ENCODE measurements at regions not wholly inside any gene's neighbourhood (a gene's known extent, or its start where the extent isn't known, plus 50 kb on each side); places are given as distances from the start of the nearest gene placed in this dataset.
A peak's percentile ranks its signal among the peaks of the same experiment; 100 is the strongest.

DNA sequence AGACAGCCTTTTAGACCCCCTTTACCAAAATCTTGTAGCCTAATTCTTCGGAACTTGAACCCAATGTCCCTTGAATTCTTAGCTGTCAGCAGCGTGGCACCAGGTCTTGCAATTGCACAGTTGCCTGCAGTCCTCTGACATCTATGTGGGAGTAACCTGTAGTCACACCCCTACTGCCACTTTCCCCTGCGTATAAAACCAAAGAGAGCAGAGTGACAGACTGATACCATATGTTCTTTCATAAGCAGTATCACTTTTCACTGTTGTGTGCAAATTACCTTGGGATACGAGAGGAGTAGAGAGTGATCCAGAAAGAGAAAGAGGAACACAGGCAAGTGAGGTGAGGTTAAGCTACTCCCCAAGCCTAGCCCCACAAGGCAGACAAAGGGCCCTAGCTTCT, 364.3 kb upstream of the ADAMTSL1 start:
- no peak overlapping the region for H3K4me3 ChIP-seq (ENCODE audit: low read length in 2 of 2)
- ATAC-seq (ENCODE audit: low FRiP score): no peak
- H3K4me1 ChIP-seq (ENCODE audit: control insufficient read depth in 1 of 2, insufficient read depth in 2 of 2, low read length in 2 of 2): peaks cover 0 to 4% of the 10 kb centered on the region in 2 donors
- no peaks in the 10 kb centered on the region for H3K36me3 ChIP-seq (ENCODE audit: control insufficient read depth in 1 of 2, insufficient read depth in 2 of 2, low read length in 1 of 2)
- no peak overlapping the region for H3K27ac ChIP-seq (ENCODE audit: low read depth in 1 of 2, low read length in 2 of 2)
- no peaks in the 10 kb centered on the region for H3K27me3 ChIP-seq (ENCODE audit: control insufficient read depth in 1 of 2, insufficient read depth in 2 of 2, low read length in 1 of 2)
- H3K9me3 ChIP-seq (ENCODE audit: control insufficient read depth, low read length): no peaks in the 10 kb centered on the region
- WGBS, 2 donors: 96 to 97% methylated on average over 4 of the region's 4 CpGs
- DNase-seq: no peak
- intact Hi-C loops (cut with DNase I): no loop called here

DNA sequence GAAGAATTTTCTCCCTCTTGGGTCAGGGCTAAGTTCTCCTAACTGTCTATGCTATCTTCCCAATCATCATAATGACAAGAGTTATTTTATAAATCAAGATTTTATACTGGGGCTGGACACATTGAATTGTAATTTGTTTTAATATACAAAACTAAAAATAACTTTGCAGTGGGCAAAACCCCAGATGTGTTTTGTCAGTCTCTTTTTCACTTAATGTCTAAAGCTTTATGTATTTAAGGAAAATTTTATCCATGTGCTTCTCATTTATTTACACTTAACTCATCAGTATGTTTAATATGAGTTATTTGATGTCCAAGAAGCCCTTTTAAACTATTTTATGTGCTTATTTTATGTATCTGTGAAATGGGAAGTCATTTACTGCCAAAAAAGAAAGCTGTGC, 362.8 kb upstream of the ADAMTSL1 start:
- Histone ChIP-seq H3K9me3 (ENCODE audit: control insufficient read depth, low read length) (no peaks in the 10 kb centered on the region), H3K4me3 (ENCODE audit: low read length in 2 of 2) (no peak overlapping the region), H3K27me3 (ENCODE audit: control insufficient read depth in 1 of 2, insufficient read depth in 2 of 2, low read length in 1 of 2) (no peaks in the 10 kb centered on the region), H3K36me3 (ENCODE audit: control insufficient read depth in 1 of 2, insufficient read depth in 2 of 2, low read length in 1 of 2) (no peaks in the 10 kb centered on the region), H3K27ac (ENCODE audit: low read depth in 1 of 2, low read length in 2 of 2) (no peak overlapping the region), H3K4me1 (ENCODE audit: control insufficient read depth in 1 of 2, insufficient read depth in 2 of 2, low read length in 2 of 2) (peaks cover 3 to 6% of the 10 kb centered on the region in 2 donors)
- no peak for DNase-seq
- intact Hi-C loops (cut with DNase I): no loop called here
- no peak for ATAC-seq (ENCODE audit: low FRiP score)

DNA sequence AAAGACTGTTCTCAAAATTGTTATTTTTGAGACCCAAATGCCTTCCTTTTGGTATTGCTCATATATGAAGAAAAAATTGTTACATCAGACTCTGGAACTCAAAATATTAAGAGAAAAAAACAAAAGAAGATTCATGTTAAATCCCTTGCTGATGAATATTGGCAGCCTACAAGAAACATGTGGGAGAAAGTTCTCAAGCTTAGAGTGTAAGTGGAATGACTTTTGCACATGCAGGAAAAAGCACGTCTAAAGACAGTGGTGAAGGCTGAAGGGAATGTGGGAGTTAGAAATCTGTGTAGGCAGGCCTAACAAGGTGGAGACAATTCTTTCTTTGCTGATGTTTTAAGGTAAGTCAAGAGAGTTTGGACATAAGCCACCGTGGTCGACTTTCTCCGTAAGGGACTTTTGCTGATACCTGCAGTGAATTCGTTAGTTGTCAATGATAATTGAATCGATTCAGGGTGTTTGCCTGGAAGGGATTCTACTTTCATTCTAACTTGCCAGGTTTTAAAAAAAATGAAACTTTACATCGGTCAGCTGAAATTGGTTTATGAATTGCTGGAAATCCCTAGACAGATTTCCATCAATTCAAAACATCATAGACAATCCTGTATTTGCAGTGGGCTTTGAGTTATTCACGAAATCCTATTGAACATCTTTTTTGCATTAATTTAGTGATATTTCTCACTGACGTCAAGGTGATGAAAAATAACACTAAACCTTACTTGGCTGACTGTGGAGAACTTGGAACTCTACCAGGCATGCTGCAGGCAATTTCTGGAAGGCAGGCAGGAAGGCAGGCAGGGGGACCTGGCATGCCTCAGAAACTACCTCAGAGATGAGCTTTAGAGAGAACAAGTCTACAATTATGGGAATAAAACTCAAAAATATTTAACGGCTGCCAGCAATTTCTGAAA, 359.1 kb upstream of the ADAMTSL1 start:
- Histone ChIP-seq H3K36me3 (ENCODE audit: control insufficient read depth in 1 of 2, insufficient read depth in 2 of 2, low read length in 1 of 2) (no peaks in the 10 kb centered on the region), H3K27ac (ENCODE audit: low read depth in 1 of 2, low read length in 2 of 2) (no peak overlapping the region), H3K4me1 (ENCODE audit: control insufficient read depth in 1 of 2, insufficient read depth in 2 of 2, low read length in 2 of 2) (peaks cover 5% of the 10 kb centered on the region in 2 donors), H3K27me3 (ENCODE audit: control insufficient read depth in 1 of 2, insufficient read depth in 2 of 2, low read length in 1 of 2) (no peaks in the 10 kb centered on the region), H3K9me3 (ENCODE audit: control insufficient read depth, low read length) (no peaks in the 10 kb centered on the region), H3K4me3 (ENCODE audit: low read length in 2 of 2) (no peak overlapping the region)
- DNase-seq (no peak), ATAC-seq (ENCODE audit: low FRiP score) (no peak)
- 48 to 49% methylated on average over 10 of the region's 10 CpGs for WGBS, 2 donors
- intact Hi-C loops (cut with DNase I): no loop called here

DNA sequence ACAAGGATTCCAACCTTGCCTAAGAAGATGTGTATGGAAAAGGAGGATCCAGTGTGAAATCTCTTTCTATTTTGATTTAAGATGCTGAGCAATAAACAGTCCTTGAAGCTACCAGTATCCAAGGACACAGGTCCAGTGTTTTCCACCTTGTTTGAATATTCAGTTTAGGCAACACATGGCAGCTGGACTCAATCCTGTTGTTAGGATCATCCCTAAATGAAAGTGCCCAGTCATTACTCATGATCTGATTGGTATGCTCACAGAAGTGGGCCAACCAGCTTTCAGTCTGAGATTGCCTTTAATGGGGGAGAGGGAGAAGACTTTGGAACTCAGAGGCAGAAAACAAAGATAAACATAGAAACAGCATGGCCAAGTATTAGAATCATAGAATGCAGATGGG, 355.7 kb upstream of the ADAMTSL1 start:
- no peaks in the 10 kb centered on the region for H3K9me3 ChIP-seq (ENCODE audit: control insufficient read depth, low read length)
- H3K27ac ChIP-seq (ENCODE audit: low read depth in 1 of 2, low read length in 2 of 2): no peak overlapping the region
- intact Hi-C loops (cut with DNase I): no loop called here
- no peak for ATAC-seq (ENCODE audit: low FRiP score)
- H3K36me3 ChIP-seq (ENCODE audit: control insufficient read depth in 1 of 2, insufficient read depth in 2 of 2, low read length in 1 of 2): no peaks in the 10 kb centered on the region
- no peak for DNase-seq
- peaks cover 4 to 5% of the 10 kb centered on the region in 2 donors for H3K4me1 ChIP-seq (ENCODE audit: control insufficient read depth in 1 of 2, insufficient read depth in 2 of 2, low read length in 2 of 2)
- H3K4me3 ChIP-seq (ENCODE audit: low read length in 2 of 2): no peak overlapping the region
- no peaks in the 10 kb centered on the region for H3K27me3 ChIP-seq (ENCODE audit: control insufficient read depth in 1 of 2, insufficient read depth in 2 of 2, low read length in 1 of 2)

DNA sequence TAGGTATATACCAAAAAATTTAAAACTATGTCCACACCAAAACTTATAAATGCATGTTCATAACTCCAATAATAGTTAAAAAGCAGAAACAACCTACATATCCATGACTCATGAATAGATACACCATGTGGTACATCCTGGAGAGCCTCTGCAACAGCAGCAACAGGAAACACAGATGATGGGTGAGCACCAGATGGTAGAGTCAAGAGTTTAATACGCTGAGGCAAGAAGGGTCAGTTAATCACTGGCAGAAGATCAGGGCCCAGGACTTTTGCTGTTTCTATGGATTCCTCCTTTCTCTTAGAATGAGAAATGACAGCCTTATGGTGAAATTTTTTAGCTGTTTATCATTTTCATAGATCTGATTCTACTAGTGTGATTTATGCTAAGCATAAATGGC, 351.8 kb upstream of the ADAMTSL1 start:
- Histone ChIP-seq H3K4me1 (ENCODE audit: control insufficient read depth in 1 of 2, insufficient read depth in 2 of 2, low read length in 2 of 2) (peaks cover 0 to 3% of the 10 kb centered on the region in 2 donors), H3K27me3 (ENCODE audit: control insufficient read depth in 1 of 2, insufficient read depth in 2 of 2, low read length in 1 of 2) (no peaks in the 10 kb centered on the region), H3K27ac (ENCODE audit: low read depth in 1 of 2, low read length in 2 of 2) (no peak overlapping the region), H3K9me3 (ENCODE audit: control insufficient read depth, low read length) (no peaks in the 10 kb centered on the region), H3K36me3 (ENCODE audit: control insufficient read depth in 1 of 2, insufficient read depth in 2 of 2, low read length in 1 of 2) (no peaks in the 10 kb centered on the region), H3K4me3 (ENCODE audit: low read length in 2 of 2) (no peak overlapping the region)
- ATAC-seq (ENCODE audit: low FRiP score): no peak
- DNase-seq: no peak
- intact Hi-C loops (cut with DNase I): no loop called here
- 50 to 79% methylated on average over 1 of the region's 1 CpG for WGBS, 2 donors

DNA sequence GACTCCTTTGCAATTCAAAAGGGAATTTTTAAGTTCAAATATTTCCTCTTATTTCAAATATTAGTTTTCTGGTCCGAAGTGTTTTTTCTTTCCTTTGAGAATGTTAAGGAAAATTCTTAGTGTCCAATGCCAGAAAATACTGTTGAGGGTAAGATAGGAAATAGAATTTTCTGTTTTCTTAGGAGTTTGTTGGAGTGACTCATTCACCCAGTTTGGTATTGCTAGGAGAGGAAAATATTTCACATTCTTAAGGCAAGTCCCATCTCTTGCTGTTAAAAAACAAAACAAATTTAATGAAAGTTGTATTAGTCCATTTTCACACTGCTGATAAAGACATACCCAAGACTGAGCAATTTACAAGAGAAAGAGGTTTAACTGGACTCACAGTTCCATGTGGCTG, 349.2 kb upstream of the ADAMTSL1 start:
- ATAC-seq (ENCODE audit: low FRiP score): peak; percentile 26

DNA sequence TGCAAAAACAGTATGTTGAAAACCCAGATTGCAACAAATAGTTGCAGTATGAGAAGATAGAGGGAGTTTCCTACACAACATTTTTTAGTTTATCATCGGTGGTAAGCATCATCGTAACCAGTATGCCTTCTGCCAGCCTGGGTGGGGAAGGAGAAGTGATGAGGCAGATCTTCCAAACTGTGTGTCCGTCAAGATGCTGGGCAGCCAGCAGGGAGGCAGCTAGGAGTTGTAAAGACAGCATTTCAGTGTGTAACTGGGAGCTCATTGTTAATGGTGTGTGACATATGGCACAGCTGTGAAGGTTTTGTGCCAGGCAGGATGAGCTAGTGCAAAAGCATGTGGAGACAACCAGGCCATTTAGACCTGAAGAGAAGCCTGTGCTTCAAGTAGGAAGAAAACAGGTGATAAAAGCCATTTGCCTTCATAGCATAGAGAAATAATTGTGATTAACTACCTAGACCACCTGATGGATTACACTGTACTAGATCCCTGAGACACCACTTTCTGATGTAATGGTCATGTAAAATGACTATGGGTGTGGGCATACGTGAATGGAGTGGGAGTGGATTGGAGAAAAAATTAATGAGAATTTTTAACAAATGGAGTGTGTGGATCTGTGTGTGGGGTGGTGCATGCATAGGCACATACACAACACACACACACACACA, 347.0 kb upstream of the ADAMTSL1 start:
- H3K4me3 ChIP-seq (ENCODE audit: low read length in 2 of 2): no peak overlapping the region
- WGBS, 2 donors: 73 to 78% methylated on average over 4 of the region's 4 CpGs
- ATAC-seq (ENCODE audit: low FRiP score) (peak; percentile 41), DNase-seq (no peak)
- H3K9me3 ChIP-seq (ENCODE audit: control insufficient read depth, low read length): no peaks in the 10 kb centered on the region
- intact Hi-C loops (cut with DNase I): no loop called here
- no peaks in the 10 kb centered on the region for H3K36me3 ChIP-seq (ENCODE audit: control insufficient read depth in 1 of 2, insufficient read depth in 2 of 2, low read length in 1 of 2)
- H3K27me3 ChIP-seq (ENCODE audit: control insufficient read depth in 1 of 2, insufficient read depth in 2 of 2, low read length in 1 of 2): no peaks in the 10 kb centered on the region
- no peak overlapping the region for H3K27ac ChIP-seq (ENCODE audit: low read depth in 1 of 2, low read length in 2 of 2)
- H3K4me1 ChIP-seq (ENCODE audit: control insufficient read depth in 1 of 2, insufficient read depth in 2 of 2, low read length in 2 of 2): peaks cover 3 to 6% of the 10 kb centered on the region in 2 donors

More for the DNA sequence above, 349.2 kb upstream of the ADAMTSL1 start:
- no peak for DNase-seq
- H3K4me3 ChIP-seq (ENCODE audit: low read length in 2 of 2): no peak overlapping the region
- H3K27ac ChIP-seq (ENCODE audit: low read depth in 1 of 2, low read length in 2 of 2): peak overlapping the region in 1 of 2 donors; percentile 44
- H3K4me1 ChIP-seq (ENCODE audit: control insufficient read depth in 1 of 2, insufficient read depth in 2 of 2, low read length in 2 of 2): peaks cover 3 to 6% of the 10 kb centered on the region in 2 donors
- intact Hi-C loops (cut with DNase I): no loop called here
- no peaks in the 10 kb centered on the region for H3K27me3 ChIP-seq (ENCODE audit: control insufficient read depth in 1 of 2, insufficient read depth in 2 of 2, low read length in 1 of 2)
- WGBS, 2 donors: 0 to 4% methylated on average over 1 of the region's 1 CpG
- H3K36me3 ChIP-seq (ENCODE audit: control insufficient read depth in 1 of 2, insufficient read depth in 2 of 2, low read length in 1 of 2): no peaks in the 10 kb centered on the region
- H3K9me3 ChIP-seq (ENCODE audit: control insufficient read depth, low read length): no peaks in the 10 kb centered on the region

DNA sequence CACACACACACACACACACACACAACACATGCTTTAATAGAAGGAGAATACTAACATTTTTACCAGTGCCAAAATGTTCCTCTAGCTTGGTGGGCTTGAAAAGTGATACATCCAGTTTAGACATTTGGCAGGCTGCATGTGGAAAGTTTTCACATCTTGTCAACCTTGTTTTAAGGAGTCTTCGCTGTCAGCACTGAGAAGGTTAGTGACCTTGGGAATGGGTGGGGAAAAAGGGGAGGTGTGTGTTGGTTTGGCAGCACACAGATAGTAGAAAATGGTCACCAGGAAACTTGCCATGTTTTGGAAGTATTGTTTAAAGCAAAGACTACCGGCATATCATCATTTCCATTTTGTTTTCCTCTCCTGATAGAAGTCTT, 346.5 kb upstream of the ADAMTSL1 start:
- intact Hi-C loops (cut with DNase I): no loop called here
- WGBS, 2 donors: 67 to 90% methylated on average over 2 of the region's 2 CpGs
- no peak for ATAC-seq (ENCODE audit: low FRiP score)
- H3K36me3 ChIP-seq (ENCODE audit: control insufficient read depth in 1 of 2, insufficient read depth in 2 of 2, low read length in 1 of 2): no peaks in the 10 kb centered on the region
- no peaks in the 10 kb centered on the region for H3K9me3 ChIP-seq (ENCODE audit: control insufficient read depth, low read length)
- H3K4me1 ChIP-seq (ENCODE audit: control insufficient read depth in 1 of 2, insufficient read depth in 2 of 2, low read length in 2 of 2): peaks cover 3 to 6% of the 10 kb centered on the region in 2 donors
- no peak for DNase-seq
- no peaks in the 10 kb centered on the region for H3K27me3 ChIP-seq (ENCODE audit: control insufficient read depth in 1 of 2, insufficient read depth in 2 of 2, low read length in 1 of 2)
- no peak overlapping the region for H3K4me3 ChIP-seq (ENCODE audit: low read length in 2 of 2)
- no peak overlapping the region for H3K27ac ChIP-seq (ENCODE audit: low read depth in 1 of 2, low read length in 2 of 2)

DNA sequence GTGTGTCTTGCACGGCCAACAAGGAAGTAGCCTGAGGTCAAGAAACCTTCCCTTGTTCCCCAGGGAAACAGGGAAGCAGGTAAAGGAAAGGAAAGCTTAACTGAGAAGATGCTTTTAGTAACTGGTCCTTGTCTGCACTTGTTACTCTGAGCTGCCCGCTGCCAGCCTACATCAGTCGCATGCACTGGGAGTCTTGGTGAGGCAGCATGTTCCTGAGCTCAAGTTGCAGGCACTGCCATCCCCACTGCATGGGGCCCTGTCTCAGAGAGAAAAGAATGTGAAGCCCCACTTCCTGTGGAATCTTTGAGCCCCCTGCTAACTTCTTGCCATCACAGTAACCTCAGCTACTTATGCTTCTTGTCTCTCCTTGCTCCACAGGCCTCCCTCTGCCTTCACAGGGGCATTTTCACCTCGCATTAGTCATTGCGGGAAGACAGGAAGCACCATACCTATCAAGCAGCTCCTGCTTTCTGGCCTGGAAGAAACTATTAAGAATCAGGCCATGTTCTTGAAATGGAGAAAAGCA, 344.1 kb upstream of the ADAMTSL1 start:
- DNase-seq (no peak), ATAC-seq (ENCODE audit: low FRiP score) (no peak)
- Histone ChIP-seq H3K27me3 (ENCODE audit: control insufficient read depth in 1 of 2, insufficient read depth in 2 of 2, low read length in 1 of 2) (no peaks in the 10 kb centered on the region), H3K4me1 (ENCODE audit: control insufficient read depth in 1 of 2, insufficient read depth in 2 of 2, low read length in 2 of 2) (peaks cover 3 to 6% of the 10 kb centered on the region in 2 donors), H3K36me3 (ENCODE audit: control insufficient read depth in 1 of 2, insufficient read depth in 2 of 2, low read length in 1 of 2) (no peaks in the 10 kb centered on the region), H3K9me3 (ENCODE audit: control insufficient read depth, low read length) (no peaks in the 10 kb centered on the region), H3K4me3 (ENCODE audit: low read length in 2 of 2) (no peak overlapping the region), H3K27ac (ENCODE audit: low read depth in 1 of 2, low read length in 2 of 2) (no peak overlapping the region)
- 87 to 91% methylated on average over 5 of the region's 5 CpGs for WGBS, 2 donors
- intact Hi-C loops (cut with DNase I): no loop called here
